Stomach (tissue), 8 donors: ENCODE measurements at regions not wholly inside any gene's neighbourhood (a gene's known extent, or its start where the extent isn't known, plus 50 kb on each side); places are given as distances from the start of the nearest gene placed in this dataset.

Source experiments
- DNase-seq, 2 donors: peaks; one replicate each; pipeline versions ENCODE4 v3.0.0 to v3.0.0-alpha.2; 2013 to 2019
- H3K27ac ChIP-seq, 5 donors: fragments of 200-600 bp in 4 of 5; sonication (generic) in 4 of 5; one replicate each; pipeline ENCODE4 v1.5.1; 2013 to 2019; ENCODE audit warnings: mild to moderate bottlenecking in 1 of 5, moderate library complexity in 1 of 5
- H3K27me3 ChIP-seq, 3 donors: fragments of 200-600 bp; sonication (generic); one replicate each; pipeline ENCODE4 v1.5.1; 2017 to 2019; ENCODE audit warnings: mixed run types in 1 of 3
- H3K36me3 ChIP-seq, 4 donors: fragments of 200-600 bp; sonication (generic); 1 replicate in 3 of 4; 2 replicates in 1 of 4; pipeline ENCODE4 v1.5.1; 2016 to 2019
- H3K4me1 ChIP-seq, 4 donors: fragments of 200-600 bp; sonication (generic); one replicate each; pipeline ENCODE4 v1.5.1; 2016 to 2019
- H3K4me3 ChIP-seq, 4 donors: fragments of 200-600 bp; sonication (generic) in 3 of 4; one replicate each; pipeline ENCODE4 v1.5.1; 2016 to 2019; ENCODE audit warnings: mild to moderate bottlenecking in 1 of 4
- H3K9me3 ChIP-seq, 4 donors: fragments of 200-600 bp; sonication (generic); one replicate each; pipeline ENCODE4 v1.5.1; 2016 to 2019
- CTCF ChIP-seq, 7 experiments: fragments of 450-650 bp in 4 of 7; fragments of 200-600 bp in 3 of 7; sonication (generic) in 3 of 7; IDR thresholded peaks; one replicate each; pipeline ENCODE4 v1.5.1; 2016 to 2019; ENCODE audit warnings: antibody characterized with exemption in 7 of 7, control low read depth in 2 of 7, mild to moderate bottlenecking in 1 of 7
- EP300 ChIP-seq: sonication (generic); formaldehyde crosslinking; IDR thresholded peaks from one replicate; pipeline ENCODE4 v1.6.1; 2017; ENCODE audit warnings: antibody characterized with exemption
- POLR2A ChIP-seq, 4 donors: fragments of 450-650 bp; IDR thresholded peaks; one replicate each; pipeline ENCODE4 v1.6.1; 2016; ENCODE audit warnings: antibody characterized with exemption in 4 of 4, control low read depth in 2 of 4, mild to moderate bottlenecking in 1 of 4, moderate library complexity in 1 of 4
- POLR2AphosphoS5 ChIP-seq, 3 donors: sonication (generic); formaldehyde crosslinking; IDR thresholded peaks; one replicate each; pipeline ENCODE4 v1.6.1; 2016; ENCODE audit warnings: antibody characterized with exemption in 3 of 3
- WGBS, 5 donors: extraction: QIAGEN DNeasy Blood & Tissue Kit in 3 of 5; methylation state at CpG; one replicate each; pipeline versions ENCODE4 v1.1.5 to v1.1.7; 2013 to 2018; 5-methylcytosine and 5-hydroxymethylcytosine counted together
- intact Hi-C: fragments of 100-400 bp; cut with DNase I; formaldehyde crosslinking; loops from one replicate; pipeline ENCODE4 v1.15.1; 2023; ENCODE audit warnings: low total_unique reads
- donor health status: healthy with polysubstance abuse.
- donor health status: Bipolar disorder and iron deficiency.
- donor health status: healthy.

- Histone ChIP-seq H3K27me3 (no peaks in the 10 kb centered on the region), H3K4me1 (peaks cover 0 to 6% (median 0%) of the 10 kb centered on the region in 4 donors), H3K4me3 (no peak overlapping the region), H3K9me3 (no peaks in the 10 kb centered on the region), H3K27ac (no peak overlapping the region), H3K36me3 (no peaks in the 10 kb centered on the region)
- no peak for DNase-seq
- WGBS, 5 donors = 60 to 76% (median 68%) methylated on average over 2 of the region's 2 CpGs
- TF ChIP-seq CTCF (IDR thresholded peaks at IDR 0.05) (no peak), POLR2AphosphoS5 (IDR thresholded peaks at IDR 0.05) (no peak), EP300 (no peak), POLR2A (IDR thresholded peaks at IDR 0.05) (no peak)
- intact Hi-C loops = no loop called here
Observed at GRCh38 chr4:141413366-141413765, 192.7 kb downstream of the ZNF330 start.

DNA sequence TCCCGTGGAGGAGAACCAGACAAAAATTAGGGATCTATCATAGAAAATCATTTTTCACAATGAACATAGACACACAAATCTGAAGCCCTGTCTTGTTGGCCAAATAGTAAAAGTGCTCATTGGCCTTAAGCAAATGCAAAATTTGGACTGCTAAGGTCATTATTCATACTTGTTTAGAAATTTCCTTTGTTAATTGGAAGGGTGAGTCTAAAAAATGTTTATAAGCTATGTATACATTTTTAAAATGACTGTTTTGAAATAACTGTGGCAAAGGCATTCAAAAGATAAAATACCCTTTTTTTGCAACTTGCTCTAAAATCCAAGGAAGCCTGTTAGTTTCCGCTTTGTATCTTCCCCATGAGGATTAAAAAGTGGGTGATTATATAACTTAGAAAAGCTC, 195.0 kb downstream of the ZNF330 start:
- WGBS, 5 donors = 60 to 84% (median 73%) methylated on average over 2 of the region's 2 CpGs
- intact Hi-C loops = no loop called here
- H3K36me3 ChIP-seq = no peaks in the 10 kb centered on the region
- peaks cover 0 to 6% (median 0%) of the 10 kb centered on the region in 4 donors for H3K4me1 ChIP-seq
- TF ChIP-seq EP300 = no peak
- TF ChIP-seq POLR2AphosphoS5 (IDR thresholded peaks at IDR 0.05) = no peak
- no peak for TF ChIP-seq POLR2A (IDR thresholded peaks at IDR 0.05)
- no peak for TF ChIP-seq CTCF (IDR thresholded peaks at IDR 0.05)
- H3K27ac ChIP-seq = peak overlapping the region in 2 of 5 donors; percentile 11 to 36
- no peaks in the 10 kb centered on the region for H3K9me3 ChIP-seq
- no peaks in the 10 kb centered on the region for H3K27me3 ChIP-seq
- peak in 1 of 2 donors; percentile 17 for DNase-seq
- H3K4me3 ChIP-seq = no peak overlapping the region

DNA sequence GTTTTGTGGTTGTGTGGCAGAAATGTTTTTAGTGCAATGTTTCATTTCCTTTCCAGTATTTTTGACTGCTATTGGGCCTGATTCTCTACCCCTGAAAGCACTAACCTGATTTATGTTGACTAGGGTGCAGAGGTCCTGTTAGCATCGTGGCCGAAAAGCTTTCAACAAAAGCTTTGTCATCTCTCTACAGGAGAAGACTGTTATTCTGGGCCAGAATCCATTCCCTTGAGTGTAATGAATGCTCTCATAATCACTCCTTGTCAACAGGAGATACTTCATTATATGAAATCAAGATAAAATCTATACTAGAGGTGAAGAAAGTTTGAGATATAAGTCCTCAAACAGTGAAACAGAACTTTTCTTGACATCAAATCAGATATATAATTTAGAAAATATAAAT, 195.5 kb downstream of the ZNF330 start:
- no peaks in the 10 kb centered on the region for H3K36me3 ChIP-seq
- peak overlapping the region in 2 of 5 donors; percentile 11 to 36 for H3K27ac ChIP-seq
- H3K9me3 ChIP-seq = no peaks in the 10 kb centered on the region
- TF ChIP-seq POLR2AphosphoS5 (IDR thresholded peaks at IDR 0.05) (no peak), POLR2A (IDR thresholded peaks at IDR 0.05) (no peak), CTCF (IDR thresholded peaks at IDR 0.05) (no peak), EP300 (no peak)
- WGBS, 5 donors = 50 to 77% (median 64%) methylated on average over 2 of the region's 2 CpGs
- intact Hi-C loops = no loop called here
- no peak overlapping the region for H3K4me3 ChIP-seq
- H3K4me1 ChIP-seq = peaks cover 0 to 6% (median 0%) of the 10 kb centered on the region in 4 donors
- H3K27me3 ChIP-seq = no peaks in the 10 kb centered on the region
- DNase-seq = peak in 1 of 2 donors; percentile 62

DNA sequence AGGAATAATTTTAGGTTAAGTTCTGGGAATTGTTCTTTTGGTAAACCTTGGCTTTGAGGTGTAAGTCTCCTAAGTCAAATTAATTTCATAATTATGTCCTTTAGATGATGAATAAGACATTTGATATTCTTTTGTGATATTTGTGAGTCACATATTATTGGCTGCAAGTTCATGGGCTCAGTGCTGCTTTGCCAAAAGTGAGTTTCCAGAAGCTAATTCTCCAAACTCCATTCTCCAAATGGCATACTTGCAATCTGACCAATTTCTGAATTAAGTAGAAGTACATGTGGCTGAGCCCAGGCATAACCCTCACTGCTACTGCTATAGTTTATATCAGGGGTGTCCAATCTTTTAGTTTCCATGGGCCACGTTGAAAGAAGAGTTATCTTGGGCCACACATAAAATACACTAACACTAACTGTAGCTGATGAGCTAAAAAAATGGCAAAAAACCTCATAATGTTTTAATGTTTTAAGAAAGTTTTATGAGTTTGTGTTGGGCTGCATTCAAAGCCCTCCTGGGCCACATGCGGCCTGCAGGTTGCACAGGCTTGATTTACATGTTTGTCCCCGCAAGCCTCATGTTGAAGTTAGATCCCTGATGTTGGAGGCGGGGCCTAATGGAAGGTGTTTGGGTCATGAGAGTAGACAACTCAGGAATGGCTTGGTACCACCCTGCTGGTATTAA, 196.1 kb downstream of the ZNF330 start:
- no peak for DNase-seq
- TF ChIP-seq EP300 (no peak), POLR2A (IDR thresholded peaks at IDR 0.05) (no peak), POLR2AphosphoS5 (IDR thresholded peaks at IDR 0.05) (no peak), CTCF (IDR thresholded peaks at IDR 0.05) (no peak)
- peaks cover 0 to 1% (median 0%) of the 10 kb centered on the region in 4 donors for H3K9me3 ChIP-seq
- intact Hi-C loops = no loop called here
- no peaks in the 10 kb centered on the region for H3K36me3 ChIP-seq
- WGBS, 5 donors = 63 to 80% (median 76%) methylated on average over 4 of the region's 4 CpGs
- H3K27ac ChIP-seq = peak overlapping the region in 1 of 5 donors; percentile 36
- no peaks in the 10 kb centered on the region for H3K27me3 ChIP-seq
- H3K4me3 ChIP-seq = no peak overlapping the region
- H3K4me1 ChIP-seq = peaks cover 0 to 6% (median 0%) of the 10 kb centered on the region in 4 donors
